Endodermal cell (in vitro differentiated cells): ENCODE measurements at regions not wholly inside any gene's neighbourhood (a gene's known extent, or its start where the extent isn't known, plus 50 kb on each side); places are given as distances from the start of the nearest gene placed in this dataset.

Experiments
- DNase-seq: peaks from one replicate; pipeline ENCODE4 v3.0.0-alpha.2; 2017
- H3K27ac ChIP-seq: 2 replicates; pipeline ENCODE4 v1.5.1; 2013; ENCODE audit warnings: mild to moderate bottlenecking, low read depth, low read length, moderate library complexity
- H3K27me3 ChIP-seq: 2 replicates; pipeline ENCODE4 v1.6.1; 2013; ENCODE audit warnings: mild to moderate bottlenecking, low read length, moderate library complexity; ENCODE audit not compliant: insufficient read depth, control insufficient read depth, poor library complexity, severe bottlenecking
- H3K36me3 ChIP-seq: 2 replicates; pipeline ENCODE4 v1.7.0; 2013; ENCODE audit warnings: mild to moderate bottlenecking, low read length, moderate library complexity; ENCODE audit not compliant: control insufficient read depth, insufficient read depth
- H3K4me1 ChIP-seq: one replicate; pipeline ENCODE4 v1.7.0; 2013; ENCODE audit warnings: low read length; ENCODE audit not compliant: control insufficient read depth, insufficient read depth
- H3K4me3 ChIP-seq: 2 replicates; pipeline ENCODE4 v1.5.1; 2013; ENCODE audit warnings: mild to moderate bottlenecking, low read length, moderate library complexity
- H3K9ac ChIP-seq: 2 replicates; pipeline ENCODE4 v1.6.1; 2013; ENCODE audit warnings: mild to moderate bottlenecking, low read length, moderate library complexity; ENCODE audit not compliant: poor library complexity, severe bottlenecking; ENCODE audit errors: extremely low read depth
- H3K9me3 ChIP-seq: 2 replicates; pipeline ENCODE4 v1.6.1; 2013; ENCODE audit warnings: mild to moderate bottlenecking, low read length, moderate library complexity; ENCODE audit not compliant: control insufficient read depth
- H3K27ac Mint-ChIP-seq: 2 replicates; pipeline ENCODE4 v1.8.0; 2020; ENCODE audit warnings: mixed read lengths
- H3K27me3 Mint-ChIP-seq: 2 replicates; pipeline ENCODE4 v1.8.0; 2021; ENCODE audit warnings: mild to moderate bottlenecking, mixed read lengths; ENCODE audit not compliant: insufficient read depth
- H3K36me3 Mint-ChIP-seq: 2 replicates; pipeline ENCODE4 v1.8.0; 2020; ENCODE audit warnings: low read depth, mixed read lengths
- H3K4me1 Mint-ChIP-seq: 2 replicates; pipeline ENCODE4 v1.8.0; 2020; ENCODE audit warnings: mixed read lengths
- H3K4me3 Mint-ChIP-seq: 2 replicates; pipeline ENCODE4 v1.8.0; 2020; ENCODE audit warnings: mild to moderate bottlenecking, moderate library complexity, mixed read lengths
- H3K9me3 Mint-ChIP-seq: 2 replicates; pipeline ENCODE4 v1.8.0; 2020; ENCODE audit warnings: mild to moderate bottlenecking, mixed read lengths
- CTCF ChIP-seq: fragments of 200-600 bp; sonication (generic); conservative IDR thresholded peaks from 2 replicates; pipeline ENCODE4 v1.5.0; 2021; ENCODE audit warnings: antibody characterized with exemption, mild to moderate bottlenecking
- WGBS, 2 experiments: methylation state at CpG; one replicate each; pipeline versions ENCODE4 v1.1.5 to v1.1.7; 2013; ENCODE audit warnings: missing lambda C conversion rate in 2 of 2, mixed read lengths in 1 of 2; ENCODE audit not compliant: insufficient coverage in 1 of 2, insufficient read length in 1 of 2; 5-methylcytosine and 5-hydroxymethylcytosine counted together

- TF ChIP-seq CTCF = no peak
These were observed 315.7 kb downstream of the KCTD12 start for GRCh38 chr13:76570510-76570971.

GRCh38 chr13:76556627-76557026 is 329.6 kb downstream of the KCTD12 start:
- Mint-ChIP-seq H3K9me3 (no peaks in the 10 kb centered on the region), H3K4me1 (no peaks in the 10 kb centered on the region), H3K27ac (no peak overlapping the region), H3K4me3 (no peak overlapping the region), H3K36me3 (no peaks in the 10 kb centered on the region), H3K27me3 (no peaks in the 10 kb centered on the region)
- Histone ChIP-seq H3K4me3 (no peak overlapping the region), H3K9ac (no peak overlapping the region), H3K27me3 (no peaks in the 10 kb centered on the region), H3K27ac (no peak overlapping the region), H3K36me3 (no peaks in the 10 kb centered on the region), H3K4me1 (no peaks in the 10 kb centered on the region), H3K9me3 (no peaks in the 10 kb centered on the region)
- no peak for DNase-seq
- 73% methylated on average over 1 of the region's 1 CpG; no CpG with 5 or more reads in 1 of the 2 experiments for WGBS, 2 experiments
- TF ChIP-seq CTCF = no peak

More at GRCh38 chr13:76570510-76570971, 315.7 kb downstream of the KCTD12 start:
- no peaks in the 10 kb centered on the region for H3K36me3 Mint-ChIP-seq
- H3K4me3 Mint-ChIP-seq = no peak overlapping the region
- Histone ChIP-seq H3K9me3 (peaks cover 8% of the 10 kb centered on the region), H3K4me3 (no peak overlapping the region), H3K36me3 (no peaks in the 10 kb centered on the region), H3K9ac (no peak overlapping the region), H3K27ac (no peak overlapping the region), H3K27me3 (no peaks in the 10 kb centered on the region), H3K4me1 (no peaks in the 10 kb centered on the region)
- no peak for DNase-seq
- H3K9me3 Mint-ChIP-seq = peaks cover 16% of the 10 kb centered on the region
- no peak overlapping the region for H3K27ac Mint-ChIP-seq
- no peaks in the 10 kb centered on the region for H3K27me3 Mint-ChIP-seq
- 80 to 87% methylated on average over 1 of the region's 1 CpG for WGBS, 2 experiments
- H3K4me1 Mint-ChIP-seq = peaks cover 2% of the 10 kb centered on the region

DNA sequence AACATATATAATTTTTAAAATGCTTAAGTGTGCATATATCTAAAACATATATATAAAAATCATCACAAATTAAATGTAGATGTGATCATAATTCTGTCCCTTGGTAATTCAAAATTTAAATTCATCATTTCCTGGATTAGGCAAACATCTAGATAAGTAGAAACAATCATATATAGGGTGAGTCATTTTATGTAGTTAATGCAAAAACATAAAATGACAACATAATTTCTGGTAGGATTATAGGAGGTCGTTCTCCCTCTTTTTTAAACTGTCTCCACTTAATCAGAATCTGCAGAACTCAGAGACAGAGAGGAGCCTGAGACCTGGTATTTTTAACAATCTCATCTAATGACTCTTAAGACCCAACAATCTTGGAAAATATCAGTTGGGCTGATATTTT is 333.4 kb downstream of the KCTD12 start:
- Histone ChIP-seq H3K36me3 (no peaks in the 10 kb centered on the region), H3K9me3 (no peaks in the 10 kb centered on the region), H3K4me3 (no peak overlapping the region), H3K27me3 (no peaks in the 10 kb centered on the region), H3K27ac (no peak overlapping the region), H3K9ac (no peak overlapping the region), H3K4me1 (no peaks in the 10 kb centered on the region)
- no peaks in the 10 kb centered on the region for H3K27me3 Mint-ChIP-seq
- H3K36me3 Mint-ChIP-seq = no peaks in the 10 kb centered on the region
- no peak overlapping the region for H3K27ac Mint-ChIP-seq
- WGBS, 2 experiments = 88 to 100% methylated on average over 1 of the region's 1 CpG
- H3K9me3 Mint-ChIP-seq = no peaks in the 10 kb centered on the region
- no peak for DNase-seq
- no peaks in the 10 kb centered on the region for H3K4me1 Mint-ChIP-seq
- H3K4me3 Mint-ChIP-seq = no peak overlapping the region
- TF ChIP-seq CTCF = no peak
